T47D (cell line): ENCODE measurements at regions not wholly inside any gene's neighbourhood (a gene's known extent, or its start where the extent isn't known, plus 50 kb on each side); places are given as distances from the start of the nearest gene placed in this dataset.
"Not testable (repeated sequence)": the region's sequence is repeated elsewhere in the genome, so short reads cannot be mapped to it uniquely, and the experiment has no call there.

Source experiments
- DNase-seq, 2 experiments: peaks; one replicate each; pipeline versions ENCODE4 v3.0.0 to v3.0.0-alpha.2; 2011 to 2012; ENCODE audit warnings: low read depth in 1 of 2, low spot score in 1 of 2
- JUND ChIP-seq: IDR thresholded peaks from 2 replicates; pipeline ENCODE4 v1.6.1; 2012; ENCODE audit warnings: low read depth
- in situ Hi-C: cut with HindIII; loops from 2 replicates; pipeline ENCODE4 v1.10.0; 2016; ENCODE audit warnings: low sequenced_read_pairs, low pct_unique_long_range_greater_than_20kb

- in situ Hi-C loops = no loop called here
- DNase-seq = peak in 1 of 2 experiments; percentile 40
- no peak for TF ChIP-seq JUND
Observed at GRCh38 chr3:194956697-194957396, 271.2 kb downstream of the FAM43A start.

DNA sequence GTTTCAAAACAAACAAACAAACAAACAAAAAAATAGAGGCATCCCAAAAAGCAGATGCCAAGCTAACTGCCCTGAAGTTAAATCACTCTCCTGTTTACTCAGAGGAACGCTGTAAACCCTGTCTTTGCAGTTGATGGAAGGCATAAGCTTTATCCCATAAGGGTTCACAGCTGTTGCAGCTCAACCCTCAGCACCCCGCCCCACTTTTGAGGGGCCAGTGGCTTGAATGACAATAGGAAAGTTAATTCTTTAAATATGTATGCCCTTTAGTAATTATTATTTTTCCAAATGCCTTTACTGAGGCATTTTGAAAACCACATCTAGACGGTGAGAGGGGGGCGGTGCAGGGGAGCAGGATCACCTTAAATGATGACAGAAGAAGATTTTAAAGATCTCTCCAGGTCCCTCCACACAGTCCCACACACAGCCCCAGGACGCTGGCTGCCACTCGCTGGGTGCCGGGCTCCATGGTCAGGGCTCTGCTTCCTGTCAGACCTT is 272.1 kb downstream of the FAM43A start:
- in situ Hi-C loops = no loop called here
- DNase-seq = no peak
- no peak for TF ChIP-seq JUND

- in situ Hi-C loops = no loop called here
- no peak for DNase-seq
- no peak for TF ChIP-seq JUND
Observed at GRCh38 chr3:194959217-194959616, 273.5 kb downstream of the FAM43A start.

GRCh38 chr3:194959666-194960065 is 274.0 kb downstream of the FAM43A start:
- DNase-seq, in situ Hi-C loops: not testable (repeated sequence)

- in situ Hi-C loops = no loop called here
- TF ChIP-seq JUND = no peak
- no peak for DNase-seq
Observed at GRCh38 chr3:194960446-194961032, 274.9 kb downstream of the FAM43A start.

- in situ Hi-C loops = no loop called here
- no peak for TF ChIP-seq JUND
- no peak for DNase-seq
Observed at GRCh38 chr3:194961149-194961548, 275.5 kb downstream of the FAM43A start.

- in situ Hi-C loops = no loop called here
- DNase-seq = no peak
- TF ChIP-seq JUND = no peak
Observed at GRCh38 chr3:194961571-194961970, 275.9 kb downstream of the FAM43A start.

DNA sequence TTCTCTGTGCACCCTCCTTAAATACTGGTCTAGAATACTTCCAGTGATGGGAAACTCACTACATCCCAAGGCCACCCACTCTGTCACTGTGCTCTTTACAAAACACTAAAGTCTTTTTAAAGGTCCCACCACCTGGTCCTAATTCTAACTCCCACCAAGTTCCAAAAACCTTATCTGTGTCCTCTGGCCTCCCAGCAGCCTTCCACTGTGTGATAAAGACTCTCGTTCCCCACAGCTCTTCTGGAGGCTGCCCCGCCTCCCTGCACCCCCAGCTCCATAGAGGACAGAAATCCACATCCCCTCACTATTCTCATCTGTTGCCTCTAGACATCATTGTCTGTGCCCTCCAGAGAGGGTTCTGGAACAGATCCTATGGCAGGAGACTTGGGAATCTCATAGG is 276.4 kb downstream of the FAM43A start:
- DNase-seq = no peak
- in situ Hi-C loops = no loop called here
- TF ChIP-seq JUND = no peak

- peak in 1 of 2 experiments; percentile 59 for DNase-seq
- TF ChIP-seq JUND = no peak
- in situ Hi-C loops = no loop called here
Observed at GRCh38 chr3:194964809-194965208, 279.1 kb downstream of the FAM43A start.

- in situ Hi-C loops = no loop called here
- no peak for DNase-seq
- TF ChIP-seq JUND = no peak
Observed at GRCh38 chr3:194967151-194968117, 281.8 kb downstream of the FAM43A start.

GRCh38 chr3:194970066-194970465 is 284.4 kb downstream of the FAM43A start:
- in situ Hi-C loops = no loop called here
- TF ChIP-seq JUND = no peak
- no peak for DNase-seq

DNA sequence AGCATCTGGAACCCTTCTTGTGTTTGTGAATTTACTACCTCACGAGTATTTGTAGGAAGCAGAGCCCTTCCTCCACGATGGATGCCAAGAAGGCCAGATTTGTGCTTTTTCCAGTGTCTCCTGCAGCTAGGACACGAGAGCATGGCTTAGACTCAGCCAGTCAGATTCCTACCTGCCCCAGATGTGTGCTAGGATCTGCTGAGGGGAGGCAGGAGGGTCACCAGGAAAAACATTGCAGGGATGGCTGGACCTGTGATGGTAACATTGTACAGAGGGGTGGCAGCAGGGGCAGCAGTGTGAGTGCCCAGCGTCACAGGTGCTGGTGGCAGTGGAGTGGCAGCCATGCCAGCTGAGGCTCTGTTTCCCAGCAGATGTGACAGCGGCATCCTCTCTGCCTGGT is 285.3 kb downstream of the FAM43A start:
- TF ChIP-seq JUND = no peak
- DNase-seq = no peak
- in situ Hi-C loops = no loop called here

DNA sequence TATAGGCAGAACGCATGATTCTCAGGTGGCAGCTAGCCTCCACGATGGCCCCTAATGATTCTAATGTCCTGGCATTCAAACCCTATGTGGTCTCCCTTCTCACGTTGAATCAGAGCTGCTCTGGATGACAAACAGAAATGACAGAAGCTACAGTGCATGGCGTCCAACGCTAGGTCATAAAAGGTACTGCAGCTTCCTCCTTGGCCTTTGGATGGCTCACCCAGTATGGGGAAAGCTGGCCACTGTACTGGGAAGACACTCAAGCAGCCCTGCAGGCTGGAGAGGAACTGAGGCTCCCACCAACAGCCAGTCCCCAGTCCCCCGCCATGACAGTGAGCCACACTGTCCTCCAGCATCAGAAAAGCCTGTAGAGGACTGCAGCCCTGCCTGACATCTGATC is 286.3 kb downstream of the FAM43A start:
- no peak for TF ChIP-seq JUND
- in situ Hi-C loops = no loop called here
- peak in 1 of 2 experiments; percentile 41 for DNase-seq
